ENCODE measurements at regions not wholly inside any gene's neighbourhood (a gene's known extent, or its start where the extent isn't known, plus 50 kb on each side); places are given as distances from the start of the nearest gene placed in this dataset.

GRCh38 chr13:97809576-97809975, 143.9 kb upstream of the IPO5 start (continued):
- no peak for TF ChIP-seq KIAA2018 (CRISPR knock-in tag; IDR thresholded peaks at IDR 0.05; ENCODE audit: borderline replicate concordance)
- TF ChIP-seq PAWR (CRISPR knock-in tag; IDR thresholded peaks at IDR 0.05; ENCODE audit: borderline replicate concordance) = no peak
- TF ChIP-seq ZNF24 (IDR thresholded peaks at IDR 0.05) = no peak
- TF ChIP-seq ZNF614 (CRISPR knock-in tag; IDR thresholded peaks at IDR 0.05; ENCODE audit: borderline replicate concordance) = no peak
- TF ChIP-seq TBX3 (IDR thresholded peaks at IDR 0.05; ENCODE audit: borderline replicate concordance) = no peak
- TF ChIP-seq AHR (CRISPR knock-in tag; IDR thresholded peaks at IDR 0.05) = no peak
- no peak for TF ChIP-seq TEAD3 (CRISPR knock-in tag; optimal IDR thresholded peaks at IDR 0.05; ENCODE audit: borderline replicate concordance)
- no peak for TF ChIP-seq KLF15 (CRISPR knock-in tag; IDR thresholded peaks at IDR 0.05; ENCODE audit: borderline replicate concordance)
- no peak for TF ChIP-seq SNAPC4 (CRISPR knock-in tag; IDR thresholded peaks at IDR 0.05)
- no peak for TF ChIP-seq SOX6 (IDR thresholded peaks at IDR 0.05)
- no peak for TF ChIP-seq SOX6 (CRISPR knock-in tag; IDR thresholded peaks at IDR 0.05)
- TF ChIP-seq KAT7 (CRISPR knock-in tag; IDR thresholded peaks at IDR 0.05; ENCODE audit: borderline replicate concordance) = no peak
- TF ChIP-seq IRF2 (CRISPR knock-in tag; IDR thresholded peaks at IDR 0.05) = no peak
- no peak for TF ChIP-seq FIP1L1 (IDR thresholded peaks at IDR 0.05; ENCODE audit: borderline replicate concordance, insufficient read depth, low read depth, low read length)
- no peak for TF ChIP-seq LCORL (IDR thresholded peaks at IDR 0.05)
- no peak for TF ChIP-seq LCORL (CRISPR knock-in tag; IDR thresholded peaks at IDR 0.05)
